ENCODE measurements at regions not wholly inside any gene's neighbourhood (a gene's known extent, or its start where the extent isn't known, plus 50 kb on each side); places are given as distances from the start of the nearest gene placed in this dataset.

- DNase-seq: no peak
Observed at GRCh38 chr7:123401295-123401694, 133.1 kb downstream of the IQUB start.

GRCh38 chr7:123400196-123400595, 134.2 kb downstream of the IQUB start:
- no peak for DNase-seq

- DNase-seq: no peak
Observed at GRCh38 chr7:123398921-123399320, 135.5 kb downstream of the IQUB start.

- DNase-seq: no peak
Observed at GRCh38 chr7:123397746-123398338, 136.6 kb downstream of the IQUB start.

GRCh38 chr7:123393623-123394022, 140.8 kb downstream of the IQUB start:
- DNase-seq: no peak

GRCh38 chr7:123372368-123372767, 162.0 kb downstream of the IQUB start:
- no peak for DNase-seq

GRCh38 chr7:123367484-123368122, 166.8 kb downstream of the IQUB start:
- DNase-seq: no peak

- DNase-seq: no peak
Observed at GRCh38 chr7:123367031-123367430, 167.3 kb upstream of the SLC13A1 start.

- DNase-seq: no peak
Observed at GRCh38 chr7:123366626-123367025, 166.9 kb upstream of the SLC13A1 start.

GRCh38 chr7:123360631-123361030, 160.9 kb upstream of the SLC13A1 start:
- DNase-seq: no peak

GRCh38 chr7:123355576-123356190, 155.9 kb upstream of the SLC13A1 start:
- no peak for DNase-seq

GRCh38 chr7:123352973-123353372, 153.2 kb upstream of the SLC13A1 start:
- DNase-seq: no peak

- DNase-seq: peak; percentile 33
Observed at GRCh38 chr7:123351516-123352505, 152.0 kb upstream of the SLC13A1 start.

- DNase-seq: no peak
Observed at GRCh38 chr7:123351027-123351426, 151.3 kb upstream of the SLC13A1 start.

- no peak for DNase-seq
Observed at GRCh38 chr7:123348690-123349089, 148.9 kb upstream of the SLC13A1 start.

- no peak for DNase-seq
Observed at GRCh38 chr7:123346766-123347165, 147.0 kb upstream of the SLC13A1 start.

GRCh38 chr7:123343611-123344010, 143.8 kb upstream of the SLC13A1 start:
- no peak for DNase-seq

GRCh38 chr7:123341102-123341501, 141.3 kb upstream of the SLC13A1 start:
- DNase-seq: no peak

- DNase-seq: no peak
Observed at GRCh38 chr7:123338688-123339087, 138.9 kb upstream of the SLC13A1 start.

- no peak for DNase-seq
Observed at GRCh38 chr7:123329988-123330643, 130.3 kb upstream of the SLC13A1 start.

- DNase-seq: no peak
Observed at GRCh38 chr7:123327661-123328060, 127.9 kb upstream of the SLC13A1 start.

GRCh38 chr7:123324283-123324682, 124.5 kb upstream of the SLC13A1 start:
- no peak for DNase-seq

GRCh38 chr7:123323689-123324088, 123.9 kb upstream of the SLC13A1 start:
- no peak for DNase-seq

All from NCI-H1694 (cell line).